ENCODE measurements at regions not wholly inside any gene's neighbourhood (a gene's known extent, or its start where the extent isn't known, plus 50 kb on each side); places are given as distances from the start of the nearest gene placed in this dataset.

GRCh38 chr9:8136477-8136876 is 336.9 kb upstream of the DMAC1 start:
- Histone ChIP-seq H3K4me1 (no peaks in the 10 kb centered on the region), H3K27me3 (no peaks in the 10 kb centered on the region), H3K27ac (no peak overlapping the region), H3K9me3 (no peaks in the 10 kb centered on the region), H3K36me3 (no peaks in the 10 kb centered on the region), H3K4me3 (no peak overlapping the region)
- no peak for TF ChIP-seq EP300 (IDR thresholded peaks at IDR 0.05)
- TF ChIP-seq, protein P1, sequence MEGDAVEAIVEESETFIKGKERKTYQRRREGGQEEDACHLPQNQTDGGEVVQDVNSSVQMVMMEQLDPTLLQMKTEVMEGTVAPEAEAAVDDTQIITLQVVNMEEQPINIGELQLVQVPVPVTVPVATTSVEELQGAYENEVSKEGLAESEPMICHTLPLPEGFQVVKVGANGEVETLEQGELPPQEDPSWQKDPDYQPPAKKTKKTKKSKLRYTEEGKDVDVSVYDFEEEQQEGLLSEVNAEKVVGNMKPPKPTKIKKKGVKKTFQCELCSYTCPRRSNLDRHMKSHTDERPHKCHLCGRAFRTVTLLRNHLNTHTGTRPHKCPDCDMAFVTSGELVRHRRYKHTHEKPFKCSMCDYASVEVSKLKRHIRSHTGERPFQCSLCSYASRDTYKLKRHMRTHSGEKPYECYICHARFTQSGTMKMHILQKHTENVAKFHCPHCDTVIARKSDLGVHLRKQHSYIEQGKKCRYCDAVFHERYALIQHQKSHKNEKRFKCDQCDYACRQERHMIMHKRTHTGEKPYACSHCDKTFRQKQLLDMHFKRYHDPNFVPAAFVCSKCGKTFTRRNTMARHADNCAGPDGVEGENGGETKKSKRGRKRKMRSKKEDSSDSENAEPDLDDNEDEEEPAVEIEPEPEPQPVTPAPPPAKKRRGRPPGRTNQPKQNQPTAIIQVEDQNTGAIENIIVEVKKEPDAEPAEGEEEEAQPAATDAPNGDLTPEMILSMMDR (IDR thresholded peaks at IDR 0.05) = no peak
- TF ChIP-seq POLR2AphosphoS5 (IDR thresholded peaks at IDR 0.05) = no peak
- no peak for TF ChIP-seq POLR2A (IDR thresholded peaks at IDR 0.05)
- DNase-seq (no peak), ATAC-seq (ENCODE audit: low FRiP score in 2 of 2) (no peak)
- WGBS, 2 donors = 44 to 84% methylated on average over 1 of the region's 1 CpG

GRCh38 chr9:8134635-8135034 is 335.1 kb upstream of the DMAC1 start:
- ATAC-seq (ENCODE audit: low FRiP score in 2 of 2) (no peak), DNase-seq (no peak)
- H3K36me3 ChIP-seq = no peaks in the 10 kb centered on the region

GRCh38 chr9:8133606-8134005 is 334.0 kb upstream of the DMAC1 start:
- H3K4me3 ChIP-seq = no peak overlapping the region
- WGBS, 2 donors = 69 to 74% methylated on average over 2 of the region's 2 CpGs
- DNase-seq (no peak), ATAC-seq (ENCODE audit: low FRiP score in 2 of 2) (no peak)
- no peak overlapping the region for H3K27ac ChIP-seq
- TF ChIP-seq, protein P1 (IDR thresholded peaks at IDR 0.05) = no peak
- TF ChIP-seq EP300 (IDR thresholded peaks at IDR 0.05) (no peak), POLR2A (IDR thresholded peaks at IDR 0.05) (no peak), POLR2AphosphoS5 (IDR thresholded peaks at IDR 0.05) (no peak)
- no peaks in the 10 kb centered on the region for H3K4me1 ChIP-seq
- H3K27me3 ChIP-seq = no peaks in the 10 kb centered on the region
- H3K9me3 ChIP-seq = no peaks in the 10 kb centered on the region
- H3K36me3 ChIP-seq = no peaks in the 10 kb centered on the region

More at GRCh38 chr9:8134635-8135034, 335.1 kb upstream of the DMAC1 start:
- 78 to 82% methylated on average over 3 of the region's 3 CpGs for WGBS, 2 donors
- H3K4me3 ChIP-seq = no peak overlapping the region
- no peaks in the 10 kb centered on the region for H3K9me3 ChIP-seq
- TF ChIP-seq, protein P1 (IDR thresholded peaks at IDR 0.05) = no peak
- no peak for TF ChIP-seq POLR2A (IDR thresholded peaks at IDR 0.05)
- TF ChIP-seq POLR2AphosphoS5 (IDR thresholded peaks at IDR 0.05) = no peak
- TF ChIP-seq EP300 (IDR thresholded peaks at IDR 0.05) = no peak
- no peaks in the 10 kb centered on the region for H3K4me1 ChIP-seq
- no peaks in the 10 kb centered on the region for H3K27me3 ChIP-seq
- no peak overlapping the region for H3K27ac ChIP-seq

GRCh38 chr9:8115570-8115969 is 316.0 kb upstream of the DMAC1 start:
- no peak for DNase-seq
- H3K27me3 ChIP-seq = no peaks in the 10 kb centered on the region
- H3K36me3 ChIP-seq = no peaks in the 10 kb centered on the region
- no peaks in the 10 kb centered on the region for H3K4me1 ChIP-seq
- no peaks in the 10 kb centered on the region for H3K9me3 ChIP-seq
- no peak for TF ChIP-seq EP300 (IDR thresholded peaks at IDR 0.05)
- no peak for TF ChIP-seq POLR2AphosphoS5 (IDR thresholded peaks at IDR 0.05)
- TF ChIP-seq POLR2A (IDR thresholded peaks at IDR 0.05) = no peak
- TF ChIP-seq, protein P1 (IDR thresholded peaks at IDR 0.05) = no peak
- no peak overlapping the region for H3K27ac ChIP-seq
- H3K4me3 ChIP-seq = no peak overlapping the region
- no peak for ATAC-seq (ENCODE audit: low FRiP score in 2 of 2)
- 86 to 88% methylated on average over 1 of the region's 1 CpG for WGBS, 2 donors

GRCh38 chr9:8114826-8115225 is 315.2 kb upstream of the DMAC1 start:
- no peak for DNase-seq
- 0% methylated on average over 1 of the region's 1 CpG; no CpG with 5 or more reads in 1 of the 2 donors for WGBS, 2 donors
- no peak for ATAC-seq (ENCODE audit: low FRiP score in 2 of 2)
- Histone ChIP-seq H3K27ac (no peak overlapping the region), H3K9me3 (no peaks in the 10 kb centered on the region), H3K36me3 (no peaks in the 10 kb centered on the region), H3K4me1 (no peaks in the 10 kb centered on the region), H3K27me3 (no peaks in the 10 kb centered on the region), H3K4me3 (no peak overlapping the region)
- TF ChIP-seq POLR2A (IDR thresholded peaks at IDR 0.05) (no peak), EP300 (IDR thresholded peaks at IDR 0.05) (no peak), POLR2AphosphoS5 (IDR thresholded peaks at IDR 0.05) (no peak)
- TF ChIP-seq, protein P1 (IDR thresholded peaks at IDR 0.05) = no peak
